OCI-LY3 (cell line): ENCODE measurements at regions not wholly inside any gene's neighbourhood (a gene's known extent, or its start where the extent isn't known, plus 50 kb on each side); places are given as distances from the start of the nearest gene placed in this dataset.

Experiments used
- H2AFZ ChIP-seq: fragments of 200-600, 300-600 bp; shearing (Covaris generic); 2 replicates; pipeline ENCODE4 v1.6.0; 2014; ENCODE audit warnings: antibody characterized with exemption, low read depth, low read length
- H3K27ac ChIP-seq: fragments of 200-600, 300-600 bp; sonication (generic); 2 replicates; pipeline ENCODE4 v1.5.1; 2014; ENCODE audit warnings: mild to moderate bottlenecking, low read length, moderate library complexity, mixed read lengths
- H3K27me3 ChIP-seq: fragments of 200-600, 300-600 bp; sonication (generic); 2 replicates; pipeline ENCODE4 v1.6.1; 2014; ENCODE audit warnings: low read depth, low read length, mixed read lengths
- H3K36me3 ChIP-seq: fragments of 200-600, 300-600 bp; sonication (generic); replicated peaks from 2 replicates; pipeline ENCODE3; 2014; ENCODE audit warnings: low read depth, low read length, mixed read lengths
- H3K4me1 ChIP-seq: fragments of 300-600, 200-600 bp; sonication (generic); 2 replicates; pipeline ENCODE4 v1.6.1; 2014; ENCODE audit warnings: low read length, mixed read lengths
- H3K4me2 ChIP-seq: fragments of 200-600, 300-600 bp; sonication (generic); 2 replicates; pipeline ENCODE4 v1.6.1; 2014; ENCODE audit warnings: low read length, mixed read lengths
- H3K4me3 ChIP-seq: fragments of 300-600, 200-600 bp; sonication (generic); 2 replicates; pipeline ENCODE4 v1.5.1; 2014; ENCODE audit warnings: antibody characterized with exemption, mild to moderate bottlenecking, low read length, moderate library complexity
- H3K79me2 ChIP-seq: fragments of 300-600, 200-600 bp; shearing (Covaris generic); 2 replicates; pipeline ENCODE4 v1.6.1; 2014; ENCODE audit warnings: mild to moderate bottlenecking, low read length, mixed read lengths
- H3K9ac ChIP-seq: fragments of 300-600, 200-600 bp; shearing (Covaris generic); 2 replicates; pipeline ENCODE4 v1.6.0; 2014; ENCODE audit warnings: mild to moderate bottlenecking, low read length, moderate library complexity
- H3K9me3 ChIP-seq: fragments of 200-600, 300-600 bp; shearing (Covaris generic); 2 replicates; pipeline ENCODE4 v1.6.1; 2014; ENCODE audit warnings: low read length, mixed read lengths; ENCODE audit not compliant: insufficient read depth
- H4K20me1 ChIP-seq: fragments of 200-600, 300-600 bp; sonication (generic); 2 replicates; pipeline ENCODE4 v1.6.1; 2016; ENCODE audit warnings: low read length, mixed read lengths; ENCODE audit not compliant: insufficient read depth
- CTCF ChIP-seq: fragments of 200-600, 300-600 bp; sonication (generic); IDR thresholded peaks from 2 replicates; pipeline ENCODE4 v1.5.1; 2014; ENCODE audit warnings: antibody characterized with exemption, low read length, low read depth
- EZH2phosphoT487 ChIP-seq: fragments of 200-600 bp; shearing (Covaris generic); IDR thresholded peaks from 2 replicates; pipeline ENCODE4 v1.6.1; 2018; ENCODE audit warnings: antibody characterized with exemption, mixed run types, low read depth

- H3K4me3 ChIP-seq: no peak overlapping the region
- H3K79me2 ChIP-seq: no peaks in the 10 kb centered on the region
Measured at GRCh38 chr11:111046291-111046690, 199.2 kb upstream of the POU2AF2 start.

GRCh38 chr11:111045874-111046273 lies 199.7 kb upstream of the POU2AF2 start:
- no peaks in the 10 kb centered on the region for H4K20me1 ChIP-seq
- H3K27ac ChIP-seq: no peak overlapping the region
- TF ChIP-seq CTCF: no peak
- no peak for TF ChIP-seq EZH2phosphoT487
- H3K4me2 ChIP-seq: no peak overlapping the region
- no peaks in the 10 kb centered on the region for H3K9me3 ChIP-seq
- H3K4me1 ChIP-seq: no peaks in the 10 kb centered on the region
- no peaks in the 10 kb centered on the region for H3K36me3 ChIP-seq
- H3K9ac ChIP-seq: no peak overlapping the region
- H2AFZ ChIP-seq: no peak overlapping the region
- H3K79me2 ChIP-seq: no peaks in the 10 kb centered on the region
- no peak overlapping the region for H3K4me3 ChIP-seq
- no peaks in the 10 kb centered on the region for H3K27me3 ChIP-seq

More at GRCh38 chr11:111046291-111046690, 199.2 kb upstream of the POU2AF2 start:
- no peak overlapping the region for H3K4me2 ChIP-seq
- H3K27me3 ChIP-seq: no peaks in the 10 kb centered on the region
- no peak overlapping the region for H2AFZ ChIP-seq
- no peaks in the 10 kb centered on the region for H4K20me1 ChIP-seq
- H3K27ac ChIP-seq: no peak overlapping the region
- H3K4me1 ChIP-seq: no peaks in the 10 kb centered on the region
- H3K9me3 ChIP-seq: no peaks in the 10 kb centered on the region
- TF ChIP-seq CTCF (no peak), EZH2phosphoT487 (no peak)
- H3K9ac ChIP-seq: no peak overlapping the region
- no peaks in the 10 kb centered on the region for H3K36me3 ChIP-seq

GRCh38 chr11:111045407-111045803 lies 200.1 kb upstream of the POU2AF2 start:
- Histone ChIP-seq H3K27ac (no peak overlapping the region), H3K4me1 (no peaks in the 10 kb centered on the region), H3K4me2 (no peak overlapping the region), H3K9me3 (no peaks in the 10 kb centered on the region), H3K4me3 (no peak overlapping the region), H3K27me3 (no peaks in the 10 kb centered on the region), H2AFZ (no peak overlapping the region), H4K20me1 (no peaks in the 10 kb centered on the region), H3K79me2 (no peaks in the 10 kb centered on the region), H3K9ac (no peak overlapping the region), H3K36me3 (no peaks in the 10 kb centered on the region)
- TF ChIP-seq CTCF (no peak), EZH2phosphoT487 (no peak)

GRCh38 chr11:111044751-111045406 lies 200.6 kb upstream of the POU2AF2 start:
- H3K79me2 ChIP-seq: no peaks in the 10 kb centered on the region
- H3K27ac ChIP-seq: no peak overlapping the region
- no peaks in the 10 kb centered on the region for H4K20me1 ChIP-seq
- H2AFZ ChIP-seq: no peak overlapping the region
- H3K9me3 ChIP-seq: no peaks in the 10 kb centered on the region
- H3K9ac ChIP-seq: no peak overlapping the region
- no peaks in the 10 kb centered on the region for H3K27me3 ChIP-seq
- TF ChIP-seq EZH2phosphoT487: no peak
- no peak for TF ChIP-seq CTCF
- H3K4me1 ChIP-seq: no peaks in the 10 kb centered on the region
- H3K36me3 ChIP-seq: no peaks in the 10 kb centered on the region
- H3K4me3 ChIP-seq: no peak overlapping the region
- no peak overlapping the region for H3K4me2 ChIP-seq
